Trophoblast cell (in vitro differentiated cells and primary cell): ENCODE measurements at regions not wholly inside any gene's neighbourhood (a gene's known extent, or its start where the extent isn't known, plus 50 kb on each side); places are given as distances from the start of the nearest gene placed in this dataset.
A peak's percentile ranks its signal among the peaks of the same experiment; 100 is the strongest.
"Not testable (repeated sequence)": the region's sequence is repeated elsewhere in the genome, so short reads cannot be mapped to it uniquely, and the experiment has no call there.

Source experiments
- DNase-seq, 2 donors: peaks; one replicate each; pipeline ENCODE4 v3.0.0-alpha.2; 2016
- H2AFZ ChIP-seq: 2 replicates; pipeline ENCODE4 v1.6.1; 2013; ENCODE audit warnings: low read length, moderate library complexity, mild to moderate bottlenecking; ENCODE audit not compliant: insufficient read depth, poor library complexity
- H2AK5ac ChIP-seq: 2 replicates; pipeline ENCODE4 v1.6.1; 2013; ENCODE audit warnings: mild to moderate bottlenecking, low read length
- H2BK120ac ChIP-seq: 2 replicates; pipeline ENCODE4 v1.6.1; 2013; ENCODE audit warnings: low read length, mild to moderate bottlenecking, moderate library complexity; ENCODE audit not compliant: insufficient read depth, poor library complexity
- H2BK12ac ChIP-seq: 2 replicates; pipeline ENCODE4 v1.6.1; 2013; ENCODE audit warnings: mild to moderate bottlenecking, low read length, moderate library complexity
- H2BK5ac ChIP-seq: 2 replicates; pipeline ENCODE4 v1.6.1; 2013; ENCODE audit warnings: low read length, low read depth, moderate library complexity, mild to moderate bottlenecking; ENCODE audit not compliant: poor library complexity
- H3K14ac ChIP-seq: 2 replicates; pipeline ENCODE4 v1.6.1; 2013; ENCODE audit warnings: mild to moderate bottlenecking, low read length
- H3K18ac ChIP-seq: 2 replicates; pipeline ENCODE4 v1.6.1; 2013; ENCODE audit warnings: mild to moderate bottlenecking, low read length
- H3K23ac ChIP-seq: 2 replicates; pipeline ENCODE4 v1.6.1; 2013; ENCODE audit warnings: low read length
- H3K27ac ChIP-seq: 2 replicates; pipeline ENCODE4 v1.5.1; 2013; ENCODE audit warnings: low read depth, mild to moderate bottlenecking, inconsistent platforms, low read length, moderate library complexity
- H3K27me3 ChIP-seq: 2 replicates; pipeline ENCODE4 v1.6.1; 2013; ENCODE audit warnings: inconsistent platforms, mild to moderate bottlenecking, low read length, moderate library complexity; ENCODE audit not compliant: insufficient read depth
- H3K36me3 ChIP-seq, 2 experiments: 1 replicate in 1 of 2; 2 replicates in 1 of 2; pipeline ENCODE4 v1.6.1; 2013; ENCODE audit warnings: low read length in 2 of 2, mild to moderate bottlenecking in 2 of 2, moderate library complexity in 1 of 2; ENCODE audit not compliant: insufficient read depth in 2 of 2, control insufficient read depth in 1 of 2
- H3K4ac ChIP-seq: 2 replicates; pipeline ENCODE4 v1.6.1; 2013; ENCODE audit warnings: low read depth, mild to moderate bottlenecking, low read length, moderate library complexity
- H3K4me1 ChIP-seq, 2 experiments: 1 replicate in 1 of 2; 2 replicates in 1 of 2; pipeline ENCODE4 v1.6.1; 2013; ENCODE audit warnings: low read length in 2 of 2, mild to moderate bottlenecking in 2 of 2, moderate library complexity in 1 of 2; ENCODE audit not compliant: insufficient read depth in 2 of 2, control insufficient read depth in 1 of 2
- H3K4me2 ChIP-seq: 2 replicates; pipeline ENCODE4 v1.6.1; 2013; ENCODE audit warnings: inconsistent platforms, mild to moderate bottlenecking, low read length, moderate library complexity
- H3K4me3 ChIP-seq: 2 replicates; pipeline ENCODE4 v1.5.1; 2013; ENCODE audit warnings: mild to moderate bottlenecking, low read depth, low read length, inconsistent platforms
- H3K79me1 ChIP-seq: one replicate; pipeline ENCODE4 v1.6.1; 2013; ENCODE audit warnings: low read length
- H3K79me2 ChIP-seq: 2 replicates; pipeline ENCODE4 v1.6.1; 2013; ENCODE audit warnings: low read length, mild to moderate bottlenecking; ENCODE audit not compliant: control insufficient read depth, insufficient read depth, poor library complexity
- H3K9ac ChIP-seq: 2 replicates; pipeline ENCODE4 v1.6.1; 2013; ENCODE audit warnings: mild to moderate bottlenecking, low read length
- H3K9me3 ChIP-seq: 2 replicates; pipeline ENCODE4 v1.6.1; 2013; ENCODE audit warnings: low read depth, mild to moderate bottlenecking, control low read depth, inconsistent platforms, low read length; ENCODE audit not compliant: insufficient read depth
- H4K12ac ChIP-seq: 2 replicates; pipeline ENCODE4 v1.6.1; 2013; ENCODE audit warnings: low read depth, mild to moderate bottlenecking, low read length, moderate library complexity
- H4K8ac ChIP-seq: 2 replicates; pipeline ENCODE4 v1.6.1; 2013; ENCODE audit warnings: low read depth, mild to moderate bottlenecking, low read length, moderate library complexity
- H4K91ac ChIP-seq: one replicate; pipeline ENCODE4 v1.6.1; 2013; ENCODE audit warnings: low read depth, mild to moderate bottlenecking, low read length, moderate library complexity
- WGBS: extraction: QIAGEN DNeasy Blood & Tissue Kit; methylation state at CpG from one replicate; pipeline ENCODE4 v1.1.7; 2013; ENCODE audit warnings: missing lambda C conversion rate; ENCODE audit not compliant: insufficient read length, insufficient coverage; ENCODE audit errors: extremely low coverage; 5-methylcytosine and 5-hydroxymethylcytosine counted together

GRCh38 chr7:153776940-153777339 is 275.3 kb upstream of the DPP6 start:
- H3K14ac ChIP-seq, H3K9me3 ChIP-seq, H3K27ac ChIP-seq, H2BK120ac ChIP-seq, H3K27me3 ChIP-seq, H3K4me3 ChIP-seq, H2BK12ac ChIP-seq, H3K4me2 ChIP-seq, H3K4me1 ChIP-seq, H3K23ac ChIP-seq, H4K91ac ChIP-seq, DNase-seq, H3K36me3 ChIP-seq, H3K79me1 ChIP-seq, H3K18ac ChIP-seq, H3K9ac ChIP-seq, H4K12ac ChIP-seq, H2AK5ac ChIP-seq, H2BK5ac ChIP-seq, H3K4ac ChIP-seq, H4K8ac ChIP-seq, H3K79me2 ChIP-seq, H2AFZ ChIP-seq: not testable (repeated sequence)

GRCh38 chr7:153797363-153797762 is 254.8 kb upstream of the DPP6 start:
- not testable (repeated sequence) for H3K79me1 ChIP-seq, H3K27ac ChIP-seq, H3K23ac ChIP-seq, H3K27me3 ChIP-seq, H2AK5ac ChIP-seq, H4K8ac ChIP-seq, H3K18ac ChIP-seq, H3K36me3 ChIP-seq, H3K4ac ChIP-seq, H3K9ac ChIP-seq, H3K4me2 ChIP-seq, H4K91ac ChIP-seq, H3K79me2 ChIP-seq, H2BK120ac ChIP-seq, H4K12ac ChIP-seq, H3K4me1 ChIP-seq, H3K14ac ChIP-seq, H3K9me3 ChIP-seq, H2BK5ac ChIP-seq, H2AFZ ChIP-seq, H3K4me3 ChIP-seq, DNase-seq, H2BK12ac ChIP-seq

- Histone ChIP-seq H3K4me2 (no peak overlapping the region), H3K4me3 (peak overlapping the region; percentile 14), H3K79me2 (no peaks in the 10 kb centered on the region), H3K4ac (no peak overlapping the region), H2AFZ (no peak overlapping the region), H3K9ac (no peak overlapping the region), H3K36me3 (no peaks in the 10 kb centered on the region), H2BK5ac (no peak overlapping the region), H3K23ac (no peak overlapping the region), H2BK12ac (no peak overlapping the region), H4K91ac (no peak overlapping the region), H4K8ac (no peak overlapping the region), H3K27ac (no peak overlapping the region), H3K79me1 (no peaks in the 10 kb centered on the region), H3K4me1 (no peaks in the 10 kb centered on the region), H3K18ac (no peak overlapping the region), H3K9me3 (no peaks in the 10 kb centered on the region), H2BK120ac (no peak overlapping the region), H3K27me3 (no peaks in the 10 kb centered on the region), H4K12ac (no peak overlapping the region), H2AK5ac (no peak overlapping the region), H3K14ac (no peak overlapping the region)
- WGBS, result no CpG with 5 or more reads among the region's 12 CpGs
- no peak for DNase-seq
These were observed 244.1 kb upstream of the DPP6 start for GRCh38 chr7:153808117-153808516.

- Histone ChIP-seq H3K79me2 (no peaks in the 10 kb centered on the region), H2AFZ (no peak overlapping the region), H3K4me2 (no peak overlapping the region), H3K4me3 (no peak overlapping the region), H2AK5ac (no peak overlapping the region), H3K14ac (no peak overlapping the region), H3K79me1 (no peaks in the 10 kb centered on the region), H3K9me3 (no peaks in the 10 kb centered on the region), H4K12ac (no peak overlapping the region), H3K18ac (no peak overlapping the region), H3K4ac (no peak overlapping the region), H3K36me3 (no peaks in the 10 kb centered on the region), H4K8ac (no peak overlapping the region), H2BK120ac (no peak overlapping the region), H3K27me3 (no peaks in the 10 kb centered on the region), H3K27ac (no peak overlapping the region), H2BK5ac (no peak overlapping the region), H3K9ac (no peak overlapping the region), H4K91ac (no peak overlapping the region), H3K4me1 (no peaks in the 10 kb centered on the region), H2BK12ac (no peak overlapping the region), H3K23ac (no peak overlapping the region)
- peak in 1 of 2 donors; percentile 13 for DNase-seq
- no CpG with 5 or more reads among the region's 9 CpGs for WGBS
These were observed 222.7 kb upstream of the DPP6 start for GRCh38 chr7:153829525-153829924.

GRCh38 chr7:153832160-153832559 is 220.0 kb upstream of the DPP6 start:
- no peak overlapping the region for H4K8ac ChIP-seq
- no peaks in the 10 kb centered on the region for H3K9me3 ChIP-seq
- H3K9ac ChIP-seq, result no peak overlapping the region
- H2BK5ac ChIP-seq, result no peak overlapping the region
- no peak overlapping the region for H2AFZ ChIP-seq
- no peak overlapping the region for H3K4ac ChIP-seq
- H3K36me3 ChIP-seq, result no peaks in the 10 kb centered on the region
- no peaks in the 10 kb centered on the region for H3K79me1 ChIP-seq
- H3K18ac ChIP-seq, result no peak overlapping the region
- no peak overlapping the region for H3K4me3 ChIP-seq
- H3K23ac ChIP-seq, result no peak overlapping the region
- H3K4me1 ChIP-seq, result no peaks in the 10 kb centered on the region
- no CpG with 5 or more reads among the region's 4 CpGs for WGBS
- H3K4me2 ChIP-seq, result no peak overlapping the region
- no peak overlapping the region for H3K14ac ChIP-seq
- H3K27ac ChIP-seq, result no peak overlapping the region
- H2AK5ac ChIP-seq, result no peak overlapping the region
- DNase-seq, result no peak
- H3K27me3 ChIP-seq, result no peaks in the 10 kb centered on the region
- H2BK12ac ChIP-seq, result no peak overlapping the region
- H3K79me2 ChIP-seq, result no peaks in the 10 kb centered on the region
- H4K12ac ChIP-seq, result no peak overlapping the region
- H4K91ac ChIP-seq, result no peak overlapping the region
- H2BK120ac ChIP-seq, result no peak overlapping the region
